Vagina (tissue), 2 donors: ENCODE measurements at regions not wholly inside any gene's neighbourhood (a gene's known extent, or its start where the extent isn't known, plus 50 kb on each side); places are given as distances from the start of the nearest gene placed in this dataset.

Experiments used
- CTCF ChIP-seq, 3 experiments: fragments of 450-650 bp in 2 of 3; fragments of 200-600 bp in 1 of 3; sonication (generic) in 1 of 3; IDR thresholded peaks; one replicate each; pipeline ENCODE4 v1.5.1; 2017 to 2019; ENCODE audit warnings: antibody characterized with exemption in 3 of 3, mild to moderate bottlenecking in 2 of 3, moderate library complexity in 2 of 3
- POLR2A ChIP-seq, 2 donors: fragments of 450-650 bp; IDR thresholded peaks; one replicate each; pipeline ENCODE4 v1.6.1; 2017; ENCODE audit warnings: antibody characterized with exemption in 2 of 2, mild to moderate bottlenecking in 2 of 2, moderate library complexity in 2 of 2
- POLR2AphosphoS5 ChIP-seq, 2 donors: sonication (generic); formaldehyde crosslinking; IDR thresholded peaks; one replicate each; pipeline ENCODE4 v1.9.0; 2017; ENCODE audit warnings: antibody characterized with exemption in 2 of 2, mild to moderate bottlenecking in 2 of 2, low read depth in 1 of 2; ENCODE audit not compliant: insufficient read depth in 1 of 2

GRCh38 chrX:13232484-13232883, 87.4 kb downstream of the ATXN3L start:
- TF ChIP-seq POLR2A (IDR thresholded peaks at IDR 0.05) (no peak), CTCF (IDR thresholded peaks at IDR 0.05) (no peak), POLR2AphosphoS5 (IDR thresholded peaks at IDR 0.05; ENCODE audit: insufficient read depth in 1 of 2, low read depth in 1 of 2) (no peak)
